ENCODE measurements at regions not wholly inside any gene's neighbourhood (a gene's known extent, or its start where the extent isn't known, plus 50 kb on each side); places are given as distances from the start of the nearest gene placed in this dataset.

- WGBS, 2 donors (ENCODE audit: extremely low coverage in 2 of 2, insufficient read length in 2 of 2, insufficient replicate concordance in 1 of 2), result no CpG with 5 or more reads among the region's 16 CpGs
- no peak overlapping the region for H3K18ac ChIP-seq (ENCODE audit: low read length)
Measured at GRCh38 chrX:1140236-1140681, 72.2 kb downstream of the CRLF2 start.

GRCh38 chrX:1139185-1139500 lies 73.3 kb downstream of the CRLF2 start:
- Histone ChIP-seq H3K18ac (ENCODE audit: low read length) (no peak overlapping the region), H3K27ac (replicated peaks; ENCODE audit: low read length) (no peak overlapping the region), H3K27me3 (ENCODE audit: control insufficient read depth in 3 of 3, insufficient read depth in 3 of 3, low read depth in 1 of 3, low read length in 3 of 3) (peaks cover 0 to 14% (median 0%) of the 10 kb centered on the region in 3 experiments), H2BK12ac (ENCODE audit: low read length) (no peak overlapping the region), H3K4me2 (ENCODE audit: insufficient read depth, low read length, poor library complexity, severe bottlenecking) (no peak overlapping the region), H3K4ac (ENCODE audit: low read length) (no peak overlapping the region), H3K79me1 (ENCODE audit: low read depth, low read length) (no peaks in the 10 kb centered on the region), H3K23ac (ENCODE audit: low read depth, low read length, poor library complexity) (no peak overlapping the region), H4K91ac (ENCODE audit: low read depth, low read length, poor library complexity) (no peak overlapping the region), H4K8ac (ENCODE audit: low read depth, low read length) (no peak overlapping the region), H3K9ac (ENCODE audit: low read depth, low read length, poor library complexity) (no peak overlapping the region), H2BK120ac (ENCODE audit: low read depth, low read length) (no peak overlapping the region), H2AFZ (ENCODE audit: low read length) (no peak overlapping the region), H3K36me3 (replicated peaks in 1 of 2; ENCODE audit: control insufficient read depth in 2 of 2, insufficient read depth in 2 of 2, low read length in 2 of 2) (no peaks in the 10 kb centered on the region), H3K9me3 (replicated peaks in 1 of 2; ENCODE audit: control insufficient read depth in 2 of 2, insufficient read depth in 1 of 2, low read depth in 1 of 2, low read length in 2 of 2) (no peaks in the 10 kb centered on the region), H2BK5ac (ENCODE audit: low read length) (no peak overlapping the region), H3K4me1 (ENCODE audit: control insufficient read depth in 2 of 2, insufficient read depth in 1 of 2, low read depth in 1 of 2, low read length in 2 of 2) (peaks cover 0 to 5% of the 10 kb centered on the region in 2 donors), H3K14ac (ENCODE audit: low read length) (no peak overlapping the region), H2AK5ac (ENCODE audit: low read depth, low read length) (no peak overlapping the region), H3K4me3 (ENCODE audit: low read length in 2 of 2) (no peak overlapping the region), H2BK15ac (ENCODE audit: low read length) (no peak overlapping the region)
- DNase-seq (ENCODE audit: low spot score), result no peak
- no CpG with 5 or more reads among the region's 10 CpGs for WGBS, 2 donors (ENCODE audit: extremely low coverage in 2 of 2, insufficient read length in 2 of 2, insufficient replicate concordance in 1 of 2)

More at GRCh38 chrX:1140236-1140681, 72.2 kb downstream of the CRLF2 start:
- Histone ChIP-seq H3K9ac (ENCODE audit: low read depth, low read length, poor library complexity) (no peak overlapping the region), H4K8ac (ENCODE audit: low read depth, low read length) (no peak overlapping the region), H3K4me3 (ENCODE audit: low read length in 2 of 2) (no peak overlapping the region), H2BK5ac (ENCODE audit: low read length) (no peak overlapping the region), H3K36me3 (replicated peaks in 1 of 2; ENCODE audit: control insufficient read depth in 2 of 2, insufficient read depth in 2 of 2, low read length in 2 of 2) (no peaks in the 10 kb centered on the region), H2BK120ac (ENCODE audit: low read depth, low read length) (no peak overlapping the region), H2BK12ac (ENCODE audit: low read length) (no peak overlapping the region), H3K14ac (ENCODE audit: low read length) (no peak overlapping the region), H3K4me1 (ENCODE audit: control insufficient read depth in 2 of 2, insufficient read depth in 1 of 2, low read depth in 1 of 2, low read length in 2 of 2) (peaks cover 0 to 5% of the 10 kb centered on the region in 2 donors), H2AFZ (ENCODE audit: low read length) (peak overlapping the region; percentile 6), H3K9me3 (replicated peaks in 1 of 2; ENCODE audit: control insufficient read depth in 2 of 2, insufficient read depth in 1 of 2, low read depth in 1 of 2, low read length in 2 of 2) (no peaks in the 10 kb centered on the region), H3K4me2 (ENCODE audit: insufficient read depth, low read length, poor library complexity, severe bottlenecking) (no peak overlapping the region), H4K91ac (ENCODE audit: low read depth, low read length, poor library complexity) (no peak overlapping the region), H3K4ac (ENCODE audit: low read length) (no peak overlapping the region), H3K23ac (ENCODE audit: low read depth, low read length, poor library complexity) (no peak overlapping the region), H3K27ac (replicated peaks; ENCODE audit: low read length) (no peak overlapping the region), H3K27me3 (ENCODE audit: control insufficient read depth in 3 of 3, insufficient read depth in 3 of 3, low read depth in 1 of 3, low read length in 3 of 3) (peaks cover 0 to 14% (median 0%) of the 10 kb centered on the region in 3 experiments), H2BK15ac (ENCODE audit: low read length) (no peak overlapping the region), H2AK5ac (ENCODE audit: low read depth, low read length) (no peak overlapping the region), H3K79me1 (ENCODE audit: low read depth, low read length) (no peaks in the 10 kb centered on the region)
- DNase-seq (ENCODE audit: low spot score), result no peak

GRCh38 chrX:1138476-1139184 lies 73.8 kb downstream of the CRLF2 start:
- Histone ChIP-seq H3K27me3 (ENCODE audit: control insufficient read depth in 3 of 3, insufficient read depth in 3 of 3, low read depth in 1 of 3, low read length in 3 of 3) (peaks cover 0 to 14% (median 0%) of the 10 kb centered on the region in 3 experiments), H3K23ac (ENCODE audit: low read depth, low read length, poor library complexity) (no peak overlapping the region), H3K9me3 (replicated peaks in 1 of 2; ENCODE audit: control insufficient read depth in 2 of 2, insufficient read depth in 1 of 2, low read depth in 1 of 2, low read length in 2 of 2) (no peaks in the 10 kb centered on the region), H3K4me1 (ENCODE audit: control insufficient read depth in 2 of 2, insufficient read depth in 1 of 2, low read depth in 1 of 2, low read length in 2 of 2) (peaks cover 0 to 5% of the 10 kb centered on the region in 2 donors), H3K14ac (ENCODE audit: low read length) (no peak overlapping the region), H2BK15ac (ENCODE audit: low read length) (no peak overlapping the region), H2AK5ac (ENCODE audit: low read depth, low read length) (no peak overlapping the region), H2BK5ac (ENCODE audit: low read length) (no peak overlapping the region), H4K91ac (ENCODE audit: low read depth, low read length, poor library complexity) (no peak overlapping the region), H4K8ac (ENCODE audit: low read depth, low read length) (no peak overlapping the region), H3K27ac (replicated peaks; ENCODE audit: low read length) (no peak overlapping the region), H3K36me3 (replicated peaks in 1 of 2; ENCODE audit: control insufficient read depth in 2 of 2, insufficient read depth in 2 of 2, low read length in 2 of 2) (no peaks in the 10 kb centered on the region), H2BK12ac (ENCODE audit: low read length) (no peak overlapping the region), H3K18ac (ENCODE audit: low read length) (no peak overlapping the region), H2AFZ (ENCODE audit: low read length) (no peak overlapping the region), H3K4me3 (ENCODE audit: low read length in 2 of 2) (no peak overlapping the region), H3K4me2 (ENCODE audit: insufficient read depth, low read length, poor library complexity, severe bottlenecking) (no peak overlapping the region), H2BK120ac (ENCODE audit: low read depth, low read length) (no peak overlapping the region), H3K9ac (ENCODE audit: low read depth, low read length, poor library complexity) (no peak overlapping the region), H3K79me1 (ENCODE audit: low read depth, low read length) (no peaks in the 10 kb centered on the region), H3K4ac (ENCODE audit: low read length) (no peak overlapping the region)
- DNase-seq (ENCODE audit: low spot score), result no peak
- WGBS, 2 donors (ENCODE audit: extremely low coverage in 2 of 2, insufficient read length in 2 of 2, insufficient replicate concordance in 1 of 2), result no CpG with 5 or more reads among the region's 22 CpGs

GRCh38 chrX:1137531-1137930 lies 74.9 kb downstream of the CRLF2 start:
- Histone ChIP-seq H2BK15ac (ENCODE audit: low read length) (no peak overlapping the region), H3K4ac (ENCODE audit: low read length) (no peak overlapping the region), H3K4me2 (ENCODE audit: insufficient read depth, low read length, poor library complexity, severe bottlenecking) (no peak overlapping the region), H2BK5ac (ENCODE audit: low read length) (no peak overlapping the region), H3K9ac (ENCODE audit: low read depth, low read length, poor library complexity) (no peak overlapping the region), H4K91ac (ENCODE audit: low read depth, low read length, poor library complexity) (no peak overlapping the region), H3K27me3 (ENCODE audit: control insufficient read depth in 3 of 3, insufficient read depth in 3 of 3, low read depth in 1 of 3, low read length in 3 of 3) (peaks cover 0 to 14% (median 0%) of the 10 kb centered on the region in 3 experiments), H2AFZ (ENCODE audit: low read length) (no peak overlapping the region), H2BK12ac (ENCODE audit: low read length) (no peak overlapping the region), H3K14ac (ENCODE audit: low read length) (no peak overlapping the region), H3K18ac (ENCODE audit: low read length) (peak overlapping the region; percentile 44), H4K8ac (ENCODE audit: low read depth, low read length) (no peak overlapping the region), H3K23ac (ENCODE audit: low read depth, low read length, poor library complexity) (no peak overlapping the region), H3K4me1 (ENCODE audit: control insufficient read depth in 2 of 2, insufficient read depth in 1 of 2, low read depth in 1 of 2, low read length in 2 of 2) (peaks cover 0 to 5% of the 10 kb centered on the region in 2 donors), H3K79me1 (ENCODE audit: low read depth, low read length) (no peaks in the 10 kb centered on the region), H3K36me3 (replicated peaks in 1 of 2; ENCODE audit: control insufficient read depth in 2 of 2, insufficient read depth in 2 of 2, low read length in 2 of 2) (no peaks in the 10 kb centered on the region), H3K9me3 (replicated peaks in 1 of 2; ENCODE audit: control insufficient read depth in 2 of 2, insufficient read depth in 1 of 2, low read depth in 1 of 2, low read length in 2 of 2) (no peaks in the 10 kb centered on the region), H2AK5ac (ENCODE audit: low read depth, low read length) (no peak overlapping the region), H2BK120ac (ENCODE audit: low read depth, low read length) (no peak overlapping the region), H3K27ac (replicated peaks; ENCODE audit: low read length) (no peak overlapping the region), H3K4me3 (ENCODE audit: low read length in 2 of 2) (no peak overlapping the region)
- no peak for DNase-seq (ENCODE audit: low spot score)
- no CpG with 5 or more reads among the region's 10 CpGs for WGBS, 2 donors (ENCODE audit: extremely low coverage in 2 of 2, insufficient read length in 2 of 2, insufficient replicate concordance in 1 of 2)
